Aorta (tissue), 5 donors: ENCODE measurements at regions not wholly inside any gene's neighbourhood (a gene's known extent, or its start where the extent isn't known, plus 50 kb on each side); places are given as distances from the start of the nearest gene placed in this dataset.

Source experiments
- ATAC-seq: fragments of 200-7000 bp; cut with Tn5 transposase; one replicate; pipeline ENCODE4 v1.9.1; 2022; ENCODE audit warnings: moderate library complexity; ENCODE audit not compliant: low FRiP score
- DNase-seq, 2 donors: peaks; one replicate each; pipeline ENCODE4 v3.0.0-alpha.2; 2020
- H3K27ac ChIP-seq, 2 donors: one replicate each; pipeline ENCODE4 v1.5.1; 2013; ENCODE audit warnings: low read length in 2 of 2, mild to moderate bottlenecking in 2 of 2, moderate library complexity in 2 of 2, control low read depth in 1 of 2, inconsistent platforms in 1 of 2, low read depth in 1 of 2
- H3K27me3 ChIP-seq, 2 donors: one replicate each; pipeline ENCODE4 v1.6.1; 2013; ENCODE audit warnings: control low read depth in 1 of 2, low read length in 1 of 2, mild to moderate bottlenecking in 1 of 2, moderate library complexity in 1 of 2; ENCODE audit not compliant: insufficient read depth in 2 of 2, control insufficient read depth in 1 of 2
- H3K36me3 ChIP-seq, 2 donors: one replicate each; pipeline ENCODE4 v1.6.1; 2013; ENCODE audit warnings: control low read depth in 1 of 2, low read length in 1 of 2, mild to moderate bottlenecking in 1 of 2; ENCODE audit not compliant: insufficient read depth in 2 of 2, control insufficient read depth in 1 of 2
- H3K4me1 ChIP-seq, 2 donors: one replicate each; pipeline ENCODE4 v1.6.1; 2013; ENCODE audit warnings: low read length in 2 of 2, control low read depth in 1 of 2, mild to moderate bottlenecking in 1 of 2, moderate library complexity in 1 of 2; ENCODE audit not compliant: insufficient read depth in 2 of 2, control insufficient read depth in 1 of 2
- H3K4me3 ChIP-seq, 2 donors: one replicate each; pipeline ENCODE4 v1.5.1; 2013; ENCODE audit warnings: low read length in 2 of 2, control low read depth in 1 of 2, mild to moderate bottlenecking in 1 of 2
- H3K9me3 ChIP-seq: one replicate; pipeline ENCODE4 v1.6.1; 2013; ENCODE audit warnings: mild to moderate bottlenecking, low read length; ENCODE audit not compliant: control insufficient read depth
- WGBS, 2 donors: extraction: QIAGEN DNeasy Blood & Tissue Kit; methylation state at CpG; one replicate each; pipeline ENCODE4 v1.1.7; 2013; 5-methylcytosine and 5-hydroxymethylcytosine counted together
- intact Hi-C, 2 donors: fragments of 100-400 bp; cut with DNase I; formaldehyde crosslinking; loops; one replicate each; pipeline versions ENCODE4 v1.14.2 to v1.15.0; 2022
- donor health status: healthy with polysubstance abuse.
- donor health status: Bipolar disorder and iron deficiency.
- donor health status: DM: no; HTN: no; CAD: no.
- donor health status: DM: no; HTN: no; CAD: no.
- donor health status: DM: yes; HTN: yes; CAD: no.

- Histone ChIP-seq H3K27ac (no peak overlapping the region), H3K36me3 (no peaks in the 10 kb centered on the region), H3K27me3 (no peaks in the 10 kb centered on the region), H3K4me3 (no peak overlapping the region), H3K4me1 (no peaks in the 10 kb centered on the region), H3K9me3 (peaks cover 2% of the 10 kb centered on the region)
- no peak for ATAC-seq
- no peak for DNase-seq
- WGBS, 2 donors, result 79 to 81% methylated on average over 4 of the region's 4 CpGs
- intact Hi-C loops, result no loop called here
Measured at GRCh38 chr5:74552101-74552500, 88.4 kb downstream of the ENC1 start.

- intact Hi-C loops, result no loop called here
- WGBS, 2 donors, result 88 to 98% methylated on average over 4 of the region's 4 CpGs
- Histone ChIP-seq H3K9me3 (peaks cover 2% of the 10 kb centered on the region), H3K27me3 (no peaks in the 10 kb centered on the region), H3K4me1 (no peaks in the 10 kb centered on the region), H3K36me3 (no peaks in the 10 kb centered on the region), H3K4me3 (no peak overlapping the region), H3K27ac (no peak overlapping the region)
- no peak for ATAC-seq
- DNase-seq, result no peak
Measured at GRCh38 chr5:74550927-74551326, 89.6 kb downstream of the ENC1 start.

GRCh38 chr5:74549384-74549783 lies 91.1 kb downstream of the ENC1 start:
- H3K4me3 ChIP-seq, result no peak overlapping the region
- H3K27me3 ChIP-seq, result no peaks in the 10 kb centered on the region
- ATAC-seq (no peak), DNase-seq (no peak)
- no peaks in the 10 kb centered on the region for H3K4me1 ChIP-seq
- intact Hi-C loops, result no loop called here
- no peak overlapping the region for H3K27ac ChIP-seq
- WGBS, 2 donors, result 79 to 81% methylated on average over 3 of the region's 3 CpGs
- H3K36me3 ChIP-seq, result no peaks in the 10 kb centered on the region
- peaks cover 2% of the 10 kb centered on the region for H3K9me3 ChIP-seq

- Histone ChIP-seq H3K27ac (no peak overlapping the region), H3K4me3 (no peak overlapping the region), H3K27me3 (no peaks in the 10 kb centered on the region), H3K4me1 (peaks cover 0 to 4% of the 10 kb centered on the region in 2 donors), H3K36me3 (no peaks in the 10 kb centered on the region), H3K9me3 (peaks cover 2% of the 10 kb centered on the region)
- ATAC-seq (no peak), DNase-seq (no peak)
- intact Hi-C loops, result no loop called here
- WGBS, 2 donors, result 90 to 100% methylated on average over 1 of the region's 1 CpG
Measured at GRCh38 chr5:74546796-74547195, 93.7 kb downstream of the ENC1 start.

GRCh38 chr5:74544811-74545210 lies 95.7 kb downstream of the ENC1 start:
- no peaks in the 10 kb centered on the region for H3K9me3 ChIP-seq
- ATAC-seq, result no peak
- H3K36me3 ChIP-seq, result no peaks in the 10 kb centered on the region
- no peak overlapping the region for H3K27ac ChIP-seq
- intact Hi-C loops, result no loop called here
- WGBS, 2 donors, result 98% methylated on average over 2 of the region's 2 CpGs
- no peaks in the 10 kb centered on the region for H3K27me3 ChIP-seq
- no peak for DNase-seq
- no peak overlapping the region for H3K4me3 ChIP-seq
- peaks cover 0 to 4% of the 10 kb centered on the region in 2 donors for H3K4me1 ChIP-seq

GRCh38 chr5:74543162-74543995 lies 97.1 kb downstream of the ENC1 start:
- Histone ChIP-seq H3K36me3 (no peaks in the 10 kb centered on the region), H3K9me3 (no peaks in the 10 kb centered on the region), H3K27ac (peak overlapping the region in 1 of 2 donors; percentile 56), H3K4me3 (no peak overlapping the region), H3K27me3 (no peaks in the 10 kb centered on the region), H3K4me1 (peaks cover 0 to 4% of the 10 kb centered on the region in 2 donors)
- 30 to 36% methylated on average over 14 of the region's 14 CpGs for WGBS, 2 donors
- peak; percentile 61 for ATAC-seq
- DNase-seq, result peak in 1 of 2 donors; percentile 52
- intact Hi-C loops, result no loop called here

- H3K4me3 ChIP-seq, result no peak overlapping the region
- H3K4me1 ChIP-seq, result peaks cover 0 to 4% of the 10 kb centered on the region in 2 donors
- H3K36me3 ChIP-seq, result no peaks in the 10 kb centered on the region
- no peaks in the 10 kb centered on the region for H3K9me3 ChIP-seq
- no peak overlapping the region for H3K27ac ChIP-seq
- 82 to 85% methylated on average over 3 of the region's 3 CpGs for WGBS, 2 donors
- intact Hi-C loops, result no loop called here
- DNase-seq, result no peak
- ATAC-seq, result no peak
- no peaks in the 10 kb centered on the region for H3K27me3 ChIP-seq
Measured at GRCh38 chr5:74542482-74542881, 98.0 kb downstream of the ENC1 start.

- H3K4me3 ChIP-seq, result no peak overlapping the region
- H3K27ac ChIP-seq, result no peak overlapping the region
- no peaks in the 10 kb centered on the region for H3K36me3 ChIP-seq
- DNase-seq (no peak), ATAC-seq (no peak)
- WGBS, 2 donors, result 80 to 92% methylated on average over 1 of the region's 1 CpG
- peaks cover 0 to 4% of the 10 kb centered on the region in 2 donors for H3K4me1 ChIP-seq
- intact Hi-C loops, result no loop called here
- no peaks in the 10 kb centered on the region for H3K9me3 ChIP-seq
- H3K27me3 ChIP-seq, result no peaks in the 10 kb centered on the region
Measured at GRCh38 chr5:74541381-74541781, 99.1 kb downstream of the ENC1 start.

GRCh38 chr5:74540622-74541021 lies 99.9 kb downstream of the ENC1 start:
- no peak for DNase-seq

More at GRCh38 chr5:74540622-74541021, 99.9 kb downstream of the ENC1 start:
- no peak overlapping the region for H3K27ac ChIP-seq
- no peaks in the 10 kb centered on the region for H3K27me3 ChIP-seq
- H3K4me1 ChIP-seq, result peaks cover 0 to 4% of the 10 kb centered on the region in 2 donors
- ATAC-seq, result no peak
- WGBS, 2 donors, result 87 to 91% methylated on average over 1 of the region's 1 CpG
- no peak overlapping the region for H3K4me3 ChIP-seq
- no peaks in the 10 kb centered on the region for H3K36me3 ChIP-seq
- intact Hi-C loops, result no loop called here
- H3K9me3 ChIP-seq, result no peaks in the 10 kb centered on the region
